DLD1 (cell line): ENCODE measurements at regions not wholly inside any gene's neighbourhood (a gene's known extent, or its start where the extent isn't known, plus 50 kb on each side); places are given as distances from the start of the nearest gene placed in this dataset.
"Not testable (repeated sequence)": the region's sequence is repeated elsewhere in the genome, so short reads cannot be mapped to it uniquely, and the experiment has no call there.

Experiments
- in situ Hi-C: cut with HindIII; loops from 2 replicates; pipeline ENCODE4 v1.10.0; 2017; ENCODE audit warnings: low sequenced_read_pairs

DNA sequence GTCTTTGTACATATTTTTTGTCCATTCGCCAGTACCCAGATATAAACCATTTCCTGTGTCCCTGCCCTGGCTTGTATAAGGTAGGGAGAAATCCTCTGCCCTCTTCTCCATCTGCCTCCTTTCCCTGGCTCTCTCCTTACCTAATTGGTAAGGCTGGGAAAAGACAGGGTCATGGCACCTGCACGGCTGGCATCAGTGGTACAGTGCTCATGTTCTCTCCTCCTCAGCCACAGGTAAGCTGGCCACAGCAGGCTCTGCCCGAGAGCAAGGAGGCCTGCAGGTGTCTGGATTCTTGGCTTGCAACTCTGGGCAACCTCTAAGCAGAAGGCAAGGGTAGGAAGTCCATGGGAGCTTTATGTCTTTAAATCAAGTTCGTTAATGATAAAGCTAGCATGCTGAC lies 419.9 kb downstream of the BUD13 start:
- in situ Hi-C loops, result no loop called here

DNA sequence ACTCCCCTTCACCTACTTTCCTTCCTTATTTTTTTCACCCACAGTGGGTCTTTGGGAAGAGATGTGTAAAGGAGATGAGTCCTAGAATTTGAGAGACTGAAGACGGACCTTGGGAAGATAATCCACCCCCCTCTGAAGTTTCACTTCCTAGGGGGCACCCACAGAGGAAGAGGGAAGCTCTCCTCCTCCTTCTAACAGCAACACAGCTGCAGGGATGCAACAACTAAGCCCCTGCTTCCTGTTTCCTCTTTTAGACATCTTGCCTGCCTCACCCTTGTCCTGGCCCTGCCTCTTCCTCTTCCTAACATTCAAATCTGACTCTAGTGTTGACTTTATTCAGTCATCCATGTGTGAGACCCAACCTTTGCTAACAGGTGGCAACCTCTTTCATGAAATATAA lies 424.6 kb downstream of the BUD13 start:
- in situ Hi-C loops, result no loop called here

DNA sequence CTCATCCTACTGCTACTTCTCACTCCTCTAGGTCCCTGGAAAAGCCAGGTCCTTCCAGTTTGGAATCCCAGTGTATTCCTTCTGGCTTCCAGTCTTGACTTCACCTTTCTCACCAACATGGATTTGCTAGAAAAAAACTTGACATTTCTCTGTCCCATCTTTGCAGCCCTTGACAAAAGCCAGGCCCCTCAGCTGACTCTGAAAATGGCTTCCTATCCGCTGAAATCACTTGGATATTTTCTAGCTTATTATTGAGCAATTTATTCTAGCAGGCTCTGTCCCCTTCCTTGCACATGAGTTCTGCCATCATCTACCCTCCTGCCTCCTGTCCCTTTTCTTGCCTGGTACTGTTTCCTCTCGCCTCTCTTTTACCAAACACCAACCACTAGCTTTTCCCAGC lies 427.2 kb downstream of the BUD13 start:
- in situ Hi-C loops, result no loop called here

DNA sequence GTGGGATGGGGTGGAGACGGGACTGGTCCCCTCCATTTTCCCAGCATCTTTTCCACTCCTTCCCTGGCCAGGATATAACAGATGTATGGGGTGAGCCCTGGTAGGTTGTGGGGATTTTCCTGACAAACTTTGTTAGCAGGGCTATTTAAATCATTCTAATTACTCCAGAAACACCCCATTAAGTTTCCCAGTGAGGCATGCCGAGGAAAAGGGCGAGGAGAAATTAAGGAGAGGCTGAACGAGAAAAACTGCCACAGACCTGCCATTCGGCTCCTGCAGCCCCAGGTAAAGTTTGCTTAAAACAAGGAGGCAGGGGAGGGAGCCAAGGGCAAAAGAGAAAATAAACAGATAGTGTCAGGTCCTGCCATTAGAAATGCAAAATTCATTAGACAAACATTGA lies 428.2 kb downstream of the BUD13 start:
- in situ Hi-C loops, result no loop called here

DNA sequence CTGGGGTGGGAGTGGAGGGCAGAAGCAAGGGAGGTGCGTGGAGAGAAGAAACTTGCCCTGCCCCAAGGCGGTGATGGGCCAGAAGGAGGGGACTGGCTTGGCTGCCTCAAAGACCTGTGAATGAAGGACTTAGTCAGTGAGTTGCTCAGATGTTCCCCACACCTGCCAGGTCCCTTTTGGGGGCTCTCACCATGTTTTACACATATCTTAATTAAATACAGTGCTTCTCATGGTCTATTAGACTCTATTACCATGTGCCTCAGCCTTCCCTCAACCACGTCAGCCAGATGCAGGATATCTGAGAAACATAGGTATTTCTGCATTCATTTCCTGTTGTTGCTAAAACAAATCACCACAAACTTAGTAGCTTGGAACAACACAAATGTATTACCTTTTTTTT lies 429.5 kb downstream of the BUD13 start:
- in situ Hi-C loops, result no loop called here

DNA sequence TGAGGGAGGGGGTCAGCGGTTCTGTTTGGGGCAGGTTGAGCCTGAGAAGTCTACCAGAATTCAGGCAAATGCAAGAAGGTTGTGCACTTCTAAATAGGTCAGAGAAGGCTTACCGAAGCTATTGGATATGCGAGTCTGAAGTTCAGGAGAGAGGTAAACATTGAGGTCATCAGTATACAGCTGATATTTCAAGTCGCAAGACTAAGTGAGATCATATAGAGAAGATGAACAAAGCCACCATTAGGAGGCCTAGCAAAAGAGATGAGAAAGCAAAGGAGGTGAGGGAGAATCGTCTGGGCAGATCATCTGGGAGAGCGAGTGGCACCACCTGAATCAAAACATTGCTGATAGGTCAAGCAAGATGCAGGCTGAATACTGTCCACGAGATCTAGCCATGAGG lies 430.6 kb downstream of the BUD13 start:
- in situ Hi-C loops, result no loop called here

DNA sequence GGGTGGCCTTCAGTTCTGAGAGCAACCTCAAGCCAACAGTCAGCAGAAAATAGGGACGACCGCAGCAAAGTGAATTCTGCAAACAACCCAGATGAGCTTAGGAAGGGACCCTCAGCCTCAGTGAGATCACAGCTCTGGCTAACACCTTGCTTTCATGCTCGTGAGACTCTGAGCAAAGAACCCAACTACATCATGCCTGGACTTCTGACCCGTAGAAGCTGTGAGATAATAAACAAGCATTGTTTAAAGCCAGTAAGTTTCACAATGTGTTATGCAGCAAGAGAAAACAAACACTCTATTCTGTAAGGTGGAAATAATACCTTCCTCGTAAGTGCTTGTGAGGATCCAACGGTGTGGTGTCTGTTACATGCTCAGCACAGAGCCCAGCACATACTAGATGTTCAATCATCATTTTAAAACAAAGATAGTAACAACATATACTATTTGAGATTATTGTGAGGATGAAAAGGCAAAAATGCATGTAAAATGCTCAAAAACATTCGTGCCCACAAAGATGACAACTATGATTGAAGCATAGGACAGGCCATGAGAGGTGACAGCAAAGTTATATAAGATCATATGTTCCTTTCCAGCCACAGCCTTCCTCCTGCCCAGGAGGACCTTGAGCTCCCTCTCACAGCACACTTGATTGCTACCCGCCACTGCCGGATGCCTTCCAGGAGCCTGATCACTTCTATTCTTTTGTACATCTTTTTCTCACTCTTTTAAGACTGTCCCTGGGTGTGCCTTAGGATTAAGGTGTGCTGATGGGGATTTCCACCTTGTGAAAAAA lies 433.3 kb downstream of the BUD13 start:
- in situ Hi-C loops, result no loop called here

DNA sequence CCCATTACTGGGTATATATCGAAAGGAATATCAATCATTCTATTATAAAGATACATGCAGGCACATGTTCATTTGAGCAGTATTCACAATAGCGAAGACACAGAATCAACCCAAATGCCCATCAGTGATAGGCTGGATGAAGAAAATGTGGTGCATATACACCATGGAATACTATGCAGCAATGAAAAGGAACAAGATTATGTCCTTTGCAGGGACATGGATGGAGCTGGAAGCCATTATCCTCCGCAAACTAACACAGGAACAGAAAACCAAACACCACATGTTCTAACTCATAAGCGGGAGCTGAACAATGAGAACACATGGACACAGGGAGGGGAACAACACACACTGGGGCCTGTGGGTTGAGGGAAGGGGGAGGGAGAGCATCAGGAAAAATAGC lies 434.3 kb downstream of the BUD13 start:
- in situ Hi-C loops, result not testable (repeated sequence)

DNA sequence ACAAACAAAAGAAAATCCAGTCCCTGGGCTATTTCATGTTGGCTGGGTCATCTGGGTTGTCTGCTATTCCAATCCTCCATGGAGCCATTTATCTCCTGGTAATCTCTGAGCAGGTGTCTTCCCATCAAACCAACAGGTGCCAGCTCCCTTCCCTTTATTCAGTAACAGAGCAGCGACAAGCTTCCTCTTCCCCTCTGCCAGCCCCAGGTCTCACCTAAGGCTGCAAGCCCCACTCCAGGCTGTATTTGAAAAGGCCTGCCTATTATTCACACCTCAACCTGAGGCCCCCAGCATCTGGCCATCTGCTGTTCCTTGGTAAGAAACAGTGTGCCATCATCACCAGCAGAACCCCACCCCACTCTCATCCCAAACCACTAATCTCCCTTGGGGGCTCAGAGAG lies 436.2 kb downstream of the BUD13 start:
- in situ Hi-C loops, result no loop called here

DNA sequence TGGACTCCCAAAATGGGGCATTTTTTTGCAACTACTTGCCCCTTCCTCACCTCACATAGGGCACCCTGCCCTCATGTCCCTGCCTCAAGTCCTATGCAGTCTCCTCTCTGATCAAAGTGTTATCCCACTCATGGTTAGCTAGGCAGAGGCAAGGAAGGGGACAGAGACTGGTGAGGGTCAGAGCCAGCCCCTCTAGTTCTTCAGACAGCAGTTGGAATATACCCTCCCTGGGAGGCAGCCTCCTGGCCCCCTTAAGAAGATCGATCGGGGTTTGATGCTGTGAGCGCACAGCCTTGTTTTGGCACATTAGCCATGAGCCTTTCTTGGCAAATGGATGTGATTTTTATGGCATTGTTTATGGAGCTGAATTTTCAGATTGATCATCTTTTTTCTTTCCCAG lies 436.9 kb downstream of the BUD13 start:
- in situ Hi-C loops, result no loop called here

DNA sequence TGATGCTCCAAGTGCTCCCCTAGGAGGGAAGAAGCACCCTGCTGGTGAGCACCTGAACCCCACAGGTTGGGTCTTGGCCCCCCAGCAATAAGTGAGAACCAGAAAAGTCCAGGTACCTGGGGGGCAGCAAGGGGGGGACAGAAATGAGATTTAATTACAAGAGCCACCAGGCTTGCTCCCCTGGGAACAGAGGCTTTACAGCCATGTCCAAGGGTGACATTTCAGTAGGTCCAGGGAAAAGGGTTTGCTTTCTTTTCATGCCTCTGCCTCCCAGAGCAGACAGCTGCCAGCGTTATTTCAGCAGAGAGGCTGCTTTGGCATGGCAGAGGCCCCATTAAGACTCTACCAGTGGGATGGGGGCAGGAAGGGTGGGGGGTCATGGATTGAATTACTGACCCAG lies 437.7 kb downstream of the BUD13 start:
- in situ Hi-C loops, result no loop called here

DNA sequence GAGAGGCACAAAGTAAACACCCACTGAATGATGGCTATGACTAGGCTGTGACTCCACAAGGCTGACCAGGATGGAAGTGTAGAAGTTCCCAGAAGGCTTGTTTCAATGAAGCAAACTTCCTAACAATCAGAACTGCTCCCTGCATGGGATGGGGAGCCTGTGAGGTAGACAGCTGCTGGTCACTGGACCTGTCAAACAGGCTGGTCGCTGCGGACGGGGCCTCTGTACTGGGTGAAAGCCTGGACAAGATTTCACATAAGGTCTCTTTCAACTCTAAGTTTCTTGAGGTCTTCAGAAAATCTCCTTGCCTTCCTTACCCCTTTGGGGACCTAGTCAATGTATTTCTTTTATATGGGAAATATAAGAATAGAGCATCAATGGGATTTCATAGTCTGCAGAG lies 438.2 kb downstream of the BUD13 start:
- in situ Hi-C loops, result no loop called here

DNA sequence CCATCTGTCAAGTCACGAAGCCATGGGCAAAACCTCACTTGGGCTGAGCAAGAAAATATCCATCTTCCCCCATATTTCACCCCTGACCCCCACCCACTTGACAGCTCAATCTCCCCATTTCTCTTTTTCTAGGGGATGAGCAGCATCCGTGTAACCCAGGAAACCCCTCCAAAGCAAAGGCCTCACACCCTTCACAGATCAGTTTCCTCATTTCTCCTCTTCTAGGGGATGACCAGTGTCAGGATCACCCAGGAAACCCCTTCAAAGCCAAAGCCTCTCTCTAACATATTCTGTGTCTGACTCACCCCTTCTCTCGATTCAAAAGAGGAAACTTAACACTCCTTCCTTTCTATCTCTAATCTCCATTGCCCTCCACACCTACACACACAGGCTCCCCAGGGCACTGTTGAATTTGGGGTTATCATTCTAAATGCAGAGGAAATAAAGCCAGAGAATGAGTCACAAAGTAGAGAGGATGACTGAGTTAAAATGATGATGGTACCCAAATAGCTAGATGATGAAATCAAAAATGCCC lies 439.7 kb downstream of the BUD13 start:
- in situ Hi-C loops, result no loop called here

DNA sequence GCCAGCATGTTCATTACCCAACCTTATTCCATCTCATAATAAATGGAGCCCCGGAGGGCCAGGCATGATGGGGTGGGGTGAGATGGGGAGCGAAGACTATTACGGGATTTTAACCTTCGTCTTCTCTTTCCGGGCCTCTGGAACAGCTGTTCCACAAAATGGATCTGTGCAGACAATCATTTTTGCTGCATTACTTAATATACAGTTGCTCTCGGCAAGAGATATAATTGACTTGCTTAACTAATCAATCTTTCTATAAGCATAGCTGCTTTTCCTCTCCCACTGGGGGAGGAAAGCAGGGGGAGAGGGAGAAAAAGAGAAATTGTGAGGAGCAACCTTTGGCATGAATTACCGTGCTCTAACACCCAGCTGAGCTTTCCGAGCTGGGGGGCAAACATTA lies 440.4 kb downstream of the BUD13 start:
- in situ Hi-C loops, result no loop called here

DNA sequence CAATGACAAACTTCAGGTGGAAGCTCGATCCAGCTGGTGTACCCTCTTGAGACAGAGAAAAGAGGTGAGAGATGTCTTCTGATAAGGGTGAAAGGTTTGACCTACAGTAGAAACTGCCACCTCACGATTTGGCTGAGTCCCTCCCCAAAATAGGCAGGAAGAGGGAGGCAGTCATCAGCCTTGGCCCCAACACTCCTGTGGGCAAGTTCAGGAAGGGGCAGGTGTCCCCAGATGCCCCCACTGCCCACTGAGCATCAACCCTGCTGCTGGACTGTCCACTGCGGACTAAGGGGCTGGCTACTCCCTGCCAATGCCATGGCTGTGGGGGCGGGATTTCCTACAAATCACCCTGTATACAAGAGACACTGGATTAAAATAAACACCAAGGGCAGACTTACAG lies 441.4 kb downstream of the BUD13 start:
- in situ Hi-C loops, result no loop called here

DNA sequence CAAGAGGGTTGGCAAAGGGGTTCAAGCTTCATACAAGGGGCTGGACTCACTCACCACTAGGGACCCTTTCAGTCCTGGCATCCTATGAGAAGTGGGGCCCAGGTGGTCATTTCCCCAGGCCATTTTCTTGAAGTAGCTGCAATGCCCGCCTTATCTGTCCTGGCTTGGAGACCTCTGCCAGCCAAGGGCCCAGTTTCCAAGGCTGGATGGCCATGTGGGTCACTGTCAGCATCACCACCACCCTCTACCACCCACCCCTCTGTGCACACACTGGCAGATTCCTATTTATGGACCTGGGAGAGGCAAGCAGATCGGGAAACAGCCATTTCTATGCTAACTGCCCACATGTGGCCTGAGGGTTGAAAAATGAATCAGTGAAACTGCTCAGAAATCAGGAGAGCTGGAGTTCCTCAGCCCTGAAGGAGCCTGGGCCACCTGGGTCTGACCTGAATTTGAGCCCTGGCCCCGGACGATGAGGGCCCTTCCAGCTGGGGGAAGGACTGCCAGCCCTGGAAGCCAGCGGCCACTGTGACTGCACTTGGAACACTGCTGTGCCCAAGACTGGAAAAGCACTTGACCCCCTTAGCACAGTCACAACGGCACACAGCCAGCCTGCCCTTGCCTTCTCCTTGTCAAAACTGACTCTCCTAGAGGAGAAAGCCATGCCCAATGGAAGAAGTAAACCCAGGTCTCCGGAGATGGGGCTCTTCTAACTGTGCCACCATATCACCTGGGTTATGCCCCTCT lies 442.2 kb downstream of the BUD13 start:
- in situ Hi-C loops, result no loop called here

DNA sequence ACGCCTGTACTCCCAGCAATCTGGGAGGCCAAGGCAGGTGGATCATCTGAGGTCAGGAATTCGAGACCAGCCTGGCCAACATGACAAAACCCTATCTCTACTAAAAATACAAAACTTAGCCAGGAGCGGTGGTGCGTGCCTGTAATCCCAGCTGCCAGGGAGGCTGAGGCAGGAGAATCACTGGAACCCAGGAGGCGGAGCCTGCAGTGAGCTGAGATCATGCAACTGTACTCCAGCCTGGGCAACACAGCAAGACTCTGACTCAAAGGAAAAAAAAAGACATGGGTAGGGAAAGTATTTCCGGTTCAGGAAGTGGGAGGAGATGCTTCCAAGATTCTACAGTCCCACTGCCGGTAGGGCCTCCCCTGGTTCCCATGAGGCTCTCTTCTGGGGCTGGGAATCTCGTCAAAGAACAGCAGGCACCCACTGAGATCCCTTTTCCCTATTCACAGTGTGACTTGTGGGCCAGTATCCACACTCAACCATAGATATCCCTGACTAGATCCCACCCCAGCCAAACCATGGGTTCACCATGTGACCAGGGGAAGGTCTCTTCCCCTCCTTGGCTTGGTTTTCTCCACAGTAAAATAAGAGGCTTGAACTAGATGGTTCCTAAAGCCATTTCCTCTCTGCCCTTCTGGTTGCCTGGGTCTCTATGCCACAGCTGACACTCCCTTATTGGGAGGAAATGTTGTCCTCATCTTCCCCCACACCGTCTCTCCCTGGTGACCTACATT lies 443.3 kb downstream of the BUD13 start:
- in situ Hi-C loops, result no loop called here

DNA sequence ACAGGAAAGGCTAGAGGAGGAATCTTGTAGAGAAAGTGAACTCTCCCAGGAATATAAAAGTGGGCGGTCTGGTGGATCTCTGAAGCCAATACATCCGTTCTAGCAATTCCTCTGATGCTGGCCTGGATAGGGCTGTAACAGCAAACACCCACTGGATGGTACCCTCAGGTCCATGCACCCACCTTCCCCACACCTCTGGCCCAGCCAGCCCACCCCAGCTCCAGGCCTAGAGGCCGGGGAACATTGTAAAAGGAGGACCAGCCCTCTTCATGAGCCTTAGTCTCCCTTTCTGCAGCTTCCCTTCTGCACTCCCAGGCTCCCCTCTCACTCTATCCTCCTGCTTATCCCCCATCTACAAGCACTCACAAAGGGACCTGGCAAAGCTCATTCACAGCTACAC lies 443.9 kb downstream of the BUD13 start:
- in situ Hi-C loops, result no loop called here

DNA sequence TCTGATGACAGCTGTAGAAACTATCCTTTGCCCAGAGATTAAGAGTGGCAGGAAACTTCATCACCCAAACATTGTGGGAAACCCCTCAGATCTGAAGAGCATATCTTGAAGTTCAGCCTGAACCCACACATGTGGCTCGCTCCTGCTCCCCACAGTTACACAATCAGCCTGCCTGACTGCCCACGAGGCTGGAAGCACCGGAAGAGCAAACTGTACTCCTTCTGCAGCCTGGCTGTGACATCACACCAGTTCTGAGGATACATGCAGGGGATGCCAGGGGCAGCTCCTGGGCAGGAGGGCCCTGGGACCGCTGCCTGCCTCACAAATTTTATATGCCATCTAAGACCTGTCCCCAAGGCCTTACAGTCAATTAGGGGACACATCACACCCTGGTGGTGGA lies 444.4 kb downstream of the BUD13 start:
- in situ Hi-C loops, result no loop called here

DNA sequence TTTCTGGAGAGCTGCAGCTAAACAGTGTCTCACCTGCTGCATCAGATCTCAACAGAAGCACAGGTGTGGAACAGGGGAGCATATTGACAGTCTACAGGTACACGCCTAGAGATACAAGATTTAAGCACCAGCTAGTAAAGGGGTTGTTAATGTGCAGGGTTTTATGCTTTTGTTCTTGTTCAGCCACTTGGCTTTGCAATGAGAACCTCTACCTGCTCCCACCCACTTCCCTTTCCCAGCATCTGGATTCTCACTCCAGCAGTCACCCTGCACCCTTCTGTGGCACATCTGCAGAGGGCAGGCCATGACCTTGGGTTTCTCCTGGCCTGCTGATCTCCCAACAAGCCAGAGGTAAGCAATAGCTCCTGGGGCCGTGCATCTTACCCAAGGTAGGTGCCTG lies 446.6 kb downstream of the BUD13 start:
- in situ Hi-C loops, result no loop called here

DNA sequence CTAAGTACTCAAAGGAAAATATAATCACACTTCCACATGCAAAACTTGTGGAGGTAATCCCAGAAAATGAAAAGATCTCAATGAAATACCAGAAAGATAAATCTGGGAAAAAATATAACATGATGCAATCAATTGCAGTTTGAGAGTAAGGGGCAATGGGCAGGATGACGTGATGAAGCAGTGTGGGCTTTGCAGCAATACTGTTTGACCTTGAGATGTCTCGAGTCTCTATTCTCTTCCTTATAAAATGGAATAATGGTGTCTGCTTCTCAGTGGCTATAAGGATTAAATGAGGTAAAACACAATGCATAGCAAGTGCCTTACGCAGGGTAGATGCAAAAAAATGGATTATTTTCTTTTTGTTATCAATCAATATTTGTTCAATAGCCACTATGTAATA lies 447.5 kb downstream of the BUD13 start:
- in situ Hi-C loops, result no loop called here

DNA sequence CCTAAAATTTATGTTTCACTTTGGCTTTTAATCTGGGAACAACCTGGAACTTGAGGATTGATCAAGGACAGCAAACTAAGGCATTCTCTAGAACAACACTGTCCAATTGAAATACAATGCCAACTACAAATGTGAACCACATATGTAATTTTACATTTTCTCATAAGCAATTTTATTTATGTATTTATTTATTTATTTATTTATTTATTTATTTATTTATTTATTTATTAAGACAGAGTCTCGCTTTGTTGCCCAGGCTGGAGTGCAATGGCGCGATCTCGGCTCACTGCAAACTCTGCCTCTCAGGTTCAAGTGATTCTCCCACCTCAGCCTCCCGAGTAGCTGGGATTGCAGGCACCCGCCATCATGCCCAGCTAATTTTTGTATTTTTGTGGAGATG lies 448.7 kb downstream of the BUD13 start:
- in situ Hi-C loops, result not testable (repeated sequence)
